WERI-Rb-1 (cell line): ENCODE measurements at regions not wholly inside any gene's neighbourhood (a gene's known extent, or its start where the extent isn't known, plus 50 kb on each side); places are given as distances from the start of the nearest gene placed in this dataset.
A peak's percentile ranks its signal among the peaks of the same experiment; 100 is the strongest.
"Not testable (repeated sequence)": the region's sequence is repeated elsewhere in the genome, so short reads cannot be mapped to it uniquely, and the experiment has no call there.

Source experiments
- DNase-seq: peaks from one replicate; pipeline ENCODE4 v3.0.0-alpha.2; 2020
- H3K27ac ChIP-seq: fragments of 250-450 bp; sonication (Bioruptor Pico); 2 replicates; pipeline ENCODE4 v1.5.1; 2020; ENCODE audit warnings: mild to moderate bottlenecking, moderate library complexity
- H3K27me3 ChIP-seq: fragments of 250-450 bp; sonication (Bioruptor Pico); 2 replicates; pipeline ENCODE4 v1.5.1; 2021; ENCODE audit warnings: mild to moderate bottlenecking, low read depth, moderate library complexity; ENCODE audit not compliant: insufficient read depth, severe bottlenecking
- H3K36me3 ChIP-seq: fragments of 250-450 bp; sonication (Bioruptor Pico); 2 replicates; pipeline ENCODE4 v1.5.1; 2020; ENCODE audit warnings: mild to moderate bottlenecking, moderate library complexity
- H3K4me3 ChIP-seq: 2 replicates; pipeline ENCODE4 v1.5.1; 2011; ENCODE audit warnings: low read depth, mild to moderate bottlenecking, control low read depth, low read length
- H3K9me3 ChIP-seq: fragments of 250-450 bp; sonication (Bioruptor Pico); 2 replicates; pipeline ENCODE4 v1.5.1; 2021; ENCODE audit warnings: mild to moderate bottlenecking, moderate library complexity; ENCODE audit not compliant: severe bottlenecking
- TF ChIP-seq, protein P1 (sequence below): IDR thresholded peaks from 2 replicates; pipeline ENCODE4 v1.5.1; 2011; ENCODE audit warnings: low read depth, mild to moderate bottlenecking, control low read depth, inconsistent platforms, low read length

DNA sequence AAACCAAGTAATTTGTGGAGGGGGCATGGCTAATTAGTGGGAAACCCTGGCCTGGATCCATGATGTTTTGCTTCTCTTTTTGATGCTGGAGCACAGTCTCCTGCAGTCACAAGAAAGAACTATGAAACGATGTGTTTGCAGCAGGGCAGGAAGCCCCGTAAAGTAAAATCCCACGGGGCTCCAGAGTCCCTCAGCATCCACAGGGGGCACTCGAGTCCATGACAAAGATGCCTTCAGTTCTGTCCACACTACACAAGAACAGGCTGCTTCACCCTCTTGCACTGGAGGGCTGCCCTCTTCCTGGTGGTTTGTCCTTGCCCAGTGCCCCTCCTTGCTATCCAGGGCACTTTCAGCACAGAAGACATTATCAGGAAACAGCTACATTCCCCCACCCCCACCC, 475.1 kb downstream of the TUBA3C start:
- H3K27ac ChIP-seq, result not testable (repeated sequence)

DNA sequence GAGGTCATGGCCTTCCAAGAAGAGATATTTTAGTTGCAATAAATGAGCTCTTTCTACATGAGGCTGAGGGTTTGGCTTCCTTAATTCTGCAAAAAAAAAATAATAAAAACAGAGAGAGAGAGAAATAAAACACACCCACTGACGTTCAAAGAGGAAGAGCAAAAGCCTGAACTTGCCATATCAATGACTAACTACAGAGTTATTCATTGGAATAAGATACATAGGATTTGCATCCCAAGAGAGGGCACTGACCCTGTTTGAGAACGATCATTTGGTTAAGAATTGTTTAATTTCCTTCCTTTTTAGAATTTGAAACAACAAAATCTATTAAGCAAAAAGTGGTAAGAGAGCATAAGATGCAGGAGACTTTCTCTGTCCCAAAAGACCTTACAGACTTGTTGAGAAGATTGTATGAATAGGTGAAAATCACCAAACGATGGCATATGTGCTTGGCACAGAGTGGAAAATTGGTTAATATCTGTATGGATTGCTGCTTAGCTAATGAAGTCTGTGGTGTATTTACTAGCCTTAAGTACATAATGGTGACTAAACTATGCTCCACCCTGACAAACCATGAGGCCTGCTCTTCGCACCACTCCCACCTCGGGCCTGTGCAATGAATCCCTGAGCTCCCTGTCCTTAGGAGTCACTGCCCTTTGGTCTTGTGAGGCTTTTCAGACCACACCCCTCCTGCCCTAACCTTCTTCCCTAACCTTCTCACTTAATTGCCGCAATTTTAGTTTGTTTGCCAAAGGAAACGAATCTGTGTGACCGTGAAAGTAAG, 479.0 kb downstream of the TUBA3C start:
- not testable (repeated sequence) for H3K9me3 ChIP-seq, DNase-seq, H3K27ac ChIP-seq, H3K27me3 ChIP-seq, H3K4me3 ChIP-seq, H3K36me3 ChIP-seq

More for the DNA sequence above, 475.1 kb downstream of the TUBA3C start:
- H3K36me3 ChIP-seq, DNase-seq, H3K9me3 ChIP-seq, H3K4me3 ChIP-seq: not testable (repeated sequence)
- TF ChIP-seq, protein P1, sequence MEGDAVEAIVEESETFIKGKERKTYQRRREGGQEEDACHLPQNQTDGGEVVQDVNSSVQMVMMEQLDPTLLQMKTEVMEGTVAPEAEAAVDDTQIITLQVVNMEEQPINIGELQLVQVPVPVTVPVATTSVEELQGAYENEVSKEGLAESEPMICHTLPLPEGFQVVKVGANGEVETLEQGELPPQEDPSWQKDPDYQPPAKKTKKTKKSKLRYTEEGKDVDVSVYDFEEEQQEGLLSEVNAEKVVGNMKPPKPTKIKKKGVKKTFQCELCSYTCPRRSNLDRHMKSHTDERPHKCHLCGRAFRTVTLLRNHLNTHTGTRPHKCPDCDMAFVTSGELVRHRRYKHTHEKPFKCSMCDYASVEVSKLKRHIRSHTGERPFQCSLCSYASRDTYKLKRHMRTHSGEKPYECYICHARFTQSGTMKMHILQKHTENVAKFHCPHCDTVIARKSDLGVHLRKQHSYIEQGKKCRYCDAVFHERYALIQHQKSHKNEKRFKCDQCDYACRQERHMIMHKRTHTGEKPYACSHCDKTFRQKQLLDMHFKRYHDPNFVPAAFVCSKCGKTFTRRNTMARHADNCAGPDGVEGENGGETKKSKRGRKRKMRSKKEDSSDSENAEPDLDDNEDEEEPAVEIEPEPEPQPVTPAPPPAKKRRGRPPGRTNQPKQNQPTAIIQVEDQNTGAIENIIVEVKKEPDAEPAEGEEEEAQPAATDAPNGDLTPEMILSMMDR, result peak; percentile 28; the same call in 1 of the 2 replicates
- H3K27me3 ChIP-seq, result peaks cover 12% of the 10 kb centered on the region

DNA sequence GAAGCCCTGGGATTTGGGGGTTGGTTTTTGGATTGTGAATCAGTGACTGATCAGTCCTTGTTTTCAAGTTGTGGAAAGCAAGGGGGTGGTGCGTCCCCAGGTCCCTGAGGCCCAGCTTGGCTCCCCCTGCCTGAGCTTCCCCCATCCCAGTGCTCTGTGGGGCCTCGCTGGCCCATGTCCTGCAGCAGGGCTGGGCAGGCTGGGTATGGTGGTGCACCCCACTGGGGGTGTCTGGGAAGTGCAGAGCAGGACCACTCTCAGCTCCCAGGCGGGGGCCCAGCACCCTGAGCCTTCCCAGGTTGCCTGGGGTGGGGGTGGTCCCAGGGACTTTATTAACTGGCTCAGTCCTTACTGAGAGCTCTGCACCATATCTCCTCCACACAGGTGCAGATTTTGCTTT, 483.3 kb downstream of the TUBA3C start:
- peaks cover 13% of the 10 kb centered on the region for H3K27me3 ChIP-seq
- not testable (repeated sequence) for H3K36me3 ChIP-seq, H3K9me3 ChIP-seq, H3K27ac ChIP-seq, DNase-seq, H3K4me3 ChIP-seq

DNA sequence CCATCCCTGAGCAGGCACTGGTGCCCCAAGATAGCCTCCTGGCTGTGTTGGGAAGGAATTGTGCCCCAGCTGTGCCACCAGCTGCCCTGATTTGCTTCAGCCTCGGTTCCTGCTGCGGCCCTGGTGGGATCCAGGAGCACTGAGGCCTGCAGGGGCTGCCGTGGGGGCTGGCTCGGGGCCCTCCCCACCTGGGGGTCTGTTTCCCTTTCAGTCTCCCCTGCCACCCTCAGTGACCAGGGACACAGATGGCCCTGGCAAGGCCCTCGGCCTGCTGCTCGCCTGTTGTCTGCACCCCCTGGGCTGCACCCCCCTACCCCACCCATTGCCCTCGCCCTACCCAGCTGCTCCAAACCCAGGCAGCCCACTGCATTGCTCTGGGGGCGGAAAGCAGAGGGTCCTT, 483.8 kb downstream of the TUBA3C start:
- not testable (repeated sequence) for H3K9me3 ChIP-seq, H3K4me3 ChIP-seq, H3K27ac ChIP-seq, DNase-seq, H3K36me3 ChIP-seq
- peaks cover 12% of the 10 kb centered on the region for H3K27me3 ChIP-seq

DNA sequence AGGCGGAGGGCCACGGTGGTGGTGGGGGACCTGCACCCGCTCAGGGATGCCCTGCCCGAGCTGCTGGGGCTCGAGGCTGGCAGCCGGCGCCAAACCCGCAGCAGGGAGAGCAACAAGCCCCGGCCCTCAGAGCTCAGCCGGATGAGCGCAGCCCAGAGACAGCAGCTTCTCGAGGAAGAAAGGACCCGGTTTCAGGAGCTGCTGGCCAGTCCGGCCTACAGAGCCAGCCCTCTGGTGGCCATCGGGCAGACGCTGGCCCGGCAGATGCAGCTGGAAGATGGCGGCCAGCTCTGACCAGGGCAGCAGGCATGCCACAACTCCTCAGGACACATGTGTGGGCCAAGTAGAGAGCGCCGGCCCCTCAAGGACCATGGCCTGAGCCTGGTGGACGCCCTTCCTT, 484.4 kb downstream of the TUBA3C start:
- DNase-seq, H3K36me3 ChIP-seq, H3K27me3 ChIP-seq, H3K9me3 ChIP-seq, H3K4me3 ChIP-seq, H3K27ac ChIP-seq: not testable (repeated sequence)

DNA sequence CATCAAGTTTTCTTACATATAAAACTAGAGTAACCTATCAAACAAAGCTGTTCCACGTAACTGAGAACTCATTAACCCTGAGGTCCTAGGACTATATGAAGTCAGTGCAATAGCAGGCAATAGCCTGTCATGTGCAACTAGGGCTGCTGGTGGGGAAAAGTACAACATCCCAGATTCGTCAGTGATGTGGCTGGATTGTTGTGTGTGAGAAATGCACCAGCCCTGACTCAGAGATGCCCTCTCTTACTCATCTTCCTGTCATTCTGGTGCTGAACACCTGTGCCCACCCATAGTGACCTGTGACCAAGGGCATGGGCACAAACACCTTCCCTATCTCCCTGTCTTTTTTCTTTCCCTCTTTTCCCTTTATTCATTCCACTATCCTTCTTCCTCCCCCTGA, 504.2 kb downstream of the TUBA3C start:
- H3K4me3 ChIP-seq, DNase-seq, H3K36me3 ChIP-seq, H3K27ac ChIP-seq, H3K9me3 ChIP-seq, H3K27me3 ChIP-seq: not testable (repeated sequence)

DNA sequence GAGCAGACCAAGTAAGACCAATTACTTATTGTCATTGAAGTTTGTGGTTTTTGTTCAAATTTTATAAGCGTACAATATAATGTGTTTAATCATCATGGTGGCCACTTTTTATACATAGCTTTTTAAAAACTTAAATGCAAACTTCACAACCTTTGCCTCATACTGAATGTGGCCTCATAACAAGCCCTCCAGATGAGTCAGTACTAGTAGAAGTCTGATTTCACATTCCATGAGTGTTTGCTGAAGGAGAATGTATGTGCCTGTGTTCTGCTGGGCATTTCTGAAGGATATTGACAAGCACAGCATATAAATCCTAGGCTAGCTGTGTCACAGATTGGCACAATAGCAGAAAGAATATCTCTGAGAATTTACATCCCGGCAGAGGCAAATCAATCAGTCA, 506.4 kb downstream of the TUBA3C start:
- not testable (repeated sequence) for H3K36me3 ChIP-seq, H3K9me3 ChIP-seq, H3K27ac ChIP-seq, DNase-seq, H3K4me3 ChIP-seq, H3K27me3 ChIP-seq

DNA sequence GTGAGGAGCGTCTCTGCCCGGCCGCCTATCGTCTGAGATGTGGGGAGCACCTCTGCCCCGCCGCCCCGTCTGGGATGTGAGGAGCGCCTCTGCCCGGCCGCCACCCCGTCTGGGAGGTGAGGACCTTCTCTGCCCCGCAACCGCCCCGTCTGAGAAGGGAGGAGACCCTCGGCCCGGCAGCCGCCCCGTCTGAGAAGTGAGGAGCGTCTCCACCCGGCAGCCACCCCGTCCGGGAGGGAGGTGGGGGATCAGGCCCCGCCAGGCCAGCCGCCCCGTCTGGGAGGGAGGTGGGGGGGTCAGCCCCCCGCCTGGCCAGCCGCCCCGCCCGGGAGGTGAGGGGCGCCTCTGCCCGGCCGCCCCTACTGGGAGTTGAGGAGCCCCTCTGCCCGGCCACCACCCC, 507.8 kb downstream of the TUBA3C start:
- not testable (repeated sequence) for DNase-seq, H3K27ac ChIP-seq, H3K4me3 ChIP-seq, H3K27me3 ChIP-seq, H3K9me3 ChIP-seq, H3K36me3 ChIP-seq

DNA sequence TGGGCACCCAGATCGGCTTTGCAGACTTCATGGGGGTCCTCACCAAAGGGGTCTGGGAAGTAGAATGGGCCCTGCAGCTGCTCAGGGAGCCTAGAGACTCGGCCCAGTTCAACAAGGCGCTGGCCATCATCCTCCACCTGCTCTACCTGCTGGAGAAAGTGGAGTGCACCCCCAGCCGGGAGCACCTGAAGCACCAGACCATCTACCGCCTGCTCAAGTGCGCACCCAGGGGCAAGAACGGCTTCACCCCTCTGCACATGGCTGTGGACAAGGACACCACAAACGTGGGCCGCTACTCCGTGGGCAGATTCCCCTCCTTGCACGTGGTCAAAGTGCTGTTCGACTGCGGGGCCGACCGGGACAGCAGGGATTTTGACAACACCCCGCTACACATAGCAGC, 515.0 kb downstream of the TUBA3C start:
- not testable (repeated sequence) for H3K36me3 ChIP-seq, H3K9me3 ChIP-seq, H3K27ac ChIP-seq, DNase-seq, H3K4me3 ChIP-seq, H3K27me3 ChIP-seq

DNA sequence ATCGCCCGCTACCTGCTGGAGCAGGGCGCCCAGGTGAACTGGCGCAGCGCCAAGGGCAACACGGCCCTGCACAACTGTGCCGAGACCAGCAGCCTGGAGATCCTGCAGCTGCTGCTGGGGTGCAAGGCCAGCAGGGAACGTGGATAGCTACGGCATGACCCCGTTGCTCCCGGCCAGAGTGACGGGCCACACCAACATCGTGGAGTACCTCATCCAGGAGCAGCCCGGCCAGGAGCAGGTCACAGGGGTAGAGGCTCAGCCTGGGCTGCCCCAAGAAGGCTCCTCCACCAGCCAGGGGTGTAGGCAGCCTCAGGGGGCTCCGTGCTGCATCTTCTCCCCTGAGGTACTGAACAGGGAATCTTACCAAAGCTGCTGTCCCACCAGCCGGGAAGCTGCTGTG, 515.9 kb downstream of the TUBA3C start:
- not testable (repeated sequence) for H3K4me3 ChIP-seq, H3K27ac ChIP-seq, H3K36me3 ChIP-seq, DNase-seq, H3K9me3 ChIP-seq, H3K27me3 ChIP-seq

DNA sequence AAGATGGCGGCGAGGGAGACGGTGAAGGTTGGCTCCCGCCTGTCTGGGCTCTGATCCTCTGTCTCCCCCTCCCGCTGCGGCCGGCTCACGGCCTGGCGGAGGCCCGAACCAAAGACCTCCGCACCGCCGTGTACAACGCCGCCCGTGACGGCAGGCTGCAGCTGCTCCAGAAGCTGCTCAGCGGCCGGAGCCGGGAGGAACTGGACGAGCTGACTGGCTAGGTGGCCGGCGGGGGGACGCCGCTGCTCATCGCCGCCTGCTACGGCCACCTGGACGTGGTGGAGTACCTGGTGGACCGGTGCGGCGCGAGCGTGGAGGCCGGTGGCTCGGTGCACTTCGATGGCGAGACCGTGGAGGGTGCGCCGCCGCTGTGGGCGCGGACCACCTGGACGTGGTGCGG, 516.5 kb downstream of the TUBA3C start:
- H3K27ac ChIP-seq, H3K36me3 ChIP-seq, H3K4me3 ChIP-seq, H3K27me3 ChIP-seq, DNase-seq, H3K9me3 ChIP-seq: not testable (repeated sequence)

DNA sequence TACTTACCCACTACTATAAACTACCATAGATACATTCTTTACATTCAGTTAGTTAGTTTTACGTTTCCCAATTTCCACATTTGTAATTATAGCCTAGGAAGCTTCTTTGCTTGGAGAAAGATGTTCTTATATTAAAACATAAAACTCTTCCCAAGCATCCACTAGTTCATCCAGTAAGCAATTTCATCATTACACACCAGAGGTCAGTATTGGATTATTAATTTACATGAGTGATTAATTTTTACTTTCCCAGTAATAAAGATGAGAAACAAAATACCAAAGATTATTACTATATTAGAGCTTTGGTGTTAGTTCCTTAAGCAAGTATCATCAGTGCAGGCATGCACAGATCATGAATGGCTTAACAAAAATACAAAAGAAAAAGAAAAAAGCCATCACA, 518.4 kb downstream of the TUBA3C start:
- not testable (repeated sequence) for H3K27ac ChIP-seq, H3K9me3 ChIP-seq, H3K36me3 ChIP-seq, DNase-seq, H3K27me3 ChIP-seq, H3K4me3 ChIP-seq
